K562 (cell line): ENCODE measurements at regions not wholly inside any gene's neighbourhood (a gene's known extent, or its start where the extent isn't known, plus 50 kb on each side); places are given as distances from the start of the nearest gene placed in this dataset.

Experiments used
- ATAC-seq: fragments of 200-7000 bp; cut with Tn5 transposase; 3 replicates; pipeline ENCODE4 v1.9.1; 2020; ENCODE audit warnings: moderate library complexity
- BruUV-seq: library from RNA; stranded (reverse); fragments of 400-500 nt; replicated peaks from 2 replicates; lab custom pipeline; 2021; lab: Mats Ljungman, UMichigan
- CTCF ChIA-PET: fragments of 300-600 bp; formaldehyde crosslinking; extraction: SDS; loops from one replicate; lab custom pipeline; 2021; ENCODE audit warnings: low intra/inter-chr PET ratio; lab: Yijun Ruan, JAX
- POLR2A ChIA-PET: fragments of 300-600, 350-650 bp; sonication (Branson Sonifier 250); formaldehyde crosslinking; extraction: SDS; loops from one replicate; lab custom pipeline; 2021; ENCODE audit warnings: antibody characterized with exemption, inconsistent platforms; lab: Yijun Ruan, JAX
- DNase-seq, 4 experiments: peaks; one replicate each; pipeline versions ENCODE4 v3.0.0 to v3.0.0-alpha.2; 2011 to 2018; ENCODE audit warnings: low spot score in 3 of 4, mixed read lengths in 3 of 4; ENCODE audit errors: extremely low read depth in 1 of 4
- FAIRE-seq: peaks from 2 replicates; lab custom pipeline; 2011; peaks lifted over from hg19 to GRCh38; lab: Jason Lieb, UNC
- H2AFZ ChIP-seq: 2 replicates; pipeline ENCODE4 v1.6.0; 2011; ENCODE audit warnings: low read depth, low read length, control low read depth, inconsistent platforms
- H3K27ac ChIP-seq: fragments of 200-600 bp; 3 replicates; pipeline ENCODE4 v1.8.0; 2011; ENCODE audit warnings: low read depth, mild to moderate bottlenecking, control low read depth, inconsistent platforms, low read length, moderate library complexity, mixed read lengths; ENCODE audit errors: extremely low read depth
- H3K27me3 ChIP-seq, 2 experiments: fragments of 300-600 bp in 1 of 2; 2 replicates in 1 of 2; 3 replicates in 1 of 2; pipeline versions ENCODE4 v1.6.0 to v1.8.0; 2011; ENCODE audit warnings: inconsistent platforms in 2 of 2, low read length in 2 of 2, mild to moderate bottlenecking in 1 of 2, mixed read lengths in 1 of 2, moderate library complexity in 1 of 2; ENCODE audit not compliant: control insufficient read depth in 2 of 2, insufficient read depth in 2 of 2
- H3K36me3 ChIP-seq: fragments of 300-600 bp; 3 replicates; pipeline ENCODE4 v1.8.0; 2011; ENCODE audit warnings: mild to moderate bottlenecking, low read length, inconsistent platforms; ENCODE audit not compliant: control insufficient read depth, insufficient read depth
- H3K4me1 ChIP-seq, 2 experiments: fragments of 200-600 bp in 1 of 2; replicated peaks in 1 of 2; 2 replicates in 1 of 2; 3 replicates in 1 of 2; pipeline versions ENCODE4 v1.5.1 to v1.8.0; 2011; ENCODE audit warnings: inconsistent platforms in 2 of 2, low read length in 2 of 2, mild to moderate bottlenecking in 1 of 2, mixed read lengths in 1 of 2, moderate library complexity in 1 of 2; ENCODE audit not compliant: control insufficient read depth in 2 of 2, insufficient read depth in 2 of 2
- H3K4me2 ChIP-seq: 2 replicates; pipeline ENCODE4 v1.6.1; 2011; ENCODE audit warnings: low read length, control low read depth, inconsistent platforms, mixed read lengths; ENCODE audit not compliant: insufficient read depth
- H3K4me3 ChIP-seq: fragments of 200-600 bp; sonication (generic), shearing (Covaris generic); 2 replicates; pipeline ENCODE4 v1.5.1; 2016; ENCODE audit warnings: control low read depth, inconsistent platforms
- H3K79me2 ChIP-seq: fragments of 200-600 bp; 3 replicates; pipeline ENCODE4 v1.8.0; 2011; ENCODE audit warnings: low read length, inconsistent platforms; ENCODE audit not compliant: control insufficient read depth, insufficient read depth
- H3K9ac ChIP-seq, 2 experiments: 2 replicates each; pipeline versions ENCODE4 v1.6.0 to v1.6.1; 2011; ENCODE audit warnings: low read depth in 2 of 2, low read length in 2 of 2, control low read depth in 1 of 2, inconsistent platforms in 1 of 2, mild to moderate bottlenecking in 1 of 2, mixed read lengths in 1 of 2; ENCODE audit not compliant: insufficient read depth in 1 of 2
- H3K9me1 ChIP-seq: one replicate; pipeline ENCODE4 v1.6.0; 2011; ENCODE audit warnings: inconsistent platforms, mild to moderate bottlenecking, low read length, moderate library complexity; ENCODE audit not compliant: control insufficient read depth, insufficient read depth
- H3K9me3 ChIP-seq: replicated peaks from 2 replicates; pipeline ENCODE4 v1.5.1; 2011; ENCODE audit warnings: low read depth, low read length, inconsistent platforms; ENCODE audit not compliant: control insufficient read depth, insufficient read depth
- H4K20me1 ChIP-seq: replicated peaks from 2 replicates; pipeline ENCODE4 v1.6.1; 2011; ENCODE audit warnings: low read length, inconsistent platforms, mixed read lengths; ENCODE audit not compliant: control insufficient read depth, insufficient read depth
- CREB3 ChIP-seq: fragments of 450-650 bp; conservative IDR thresholded peaks from 2 replicates; pipeline ENCODE4 v1.6.1; 2016; ENCODE audit warnings: missing genetic modification characterization, low read depth, mild to moderate bottlenecking, missing compliant biosample characterization, moderate library complexity
- CREBBP ChIP-seq: IDR thresholded peaks from one replicate; pipeline ENCODE4 v1.6.1; 2012; ENCODE audit warnings: low read depth, mild to moderate bottlenecking, control low read depth, inconsistent platforms, low read length
- EP400 ChIP-seq: fragments of 450-650 bp; IDR thresholded peaks from 2 replicates; pipeline ENCODE4 v1.6.1; 2017; ENCODE audit warnings: antibody characterized with exemption, mild to moderate bottlenecking, moderate library complexity
- FOXK1 ChIP-seq: sonication (generic); formaldehyde crosslinking; IDR thresholded peaks from 2 replicates; pipeline ENCODE4 v1.8.0; 2022; ENCODE audit warnings: missing genetic modification reagents, mild to moderate bottlenecking, borderline replicate concordance
- HNRNPLL ChIP-seq: fragments of 200-400 bp; formaldehyde crosslinking; IDR thresholded peaks from 2 replicates; pipeline ENCODE4 v1.6.1; 2017; ENCODE audit warnings: low read length, low read depth, mild to moderate bottlenecking; ENCODE audit not compliant: poor library complexity, severe bottlenecking
- HOXB6 ChIP-seq: fragments of 250-450 bp; sonication (Bioruptor Pico); IDR thresholded peaks from 2 replicates; pipeline ENCODE4 v1.5.1; 2022; ENCODE audit warnings: mild to moderate bottlenecking, borderline replicate concordance
- YY1 ChIP-seq, 3 experiments: IDR thresholded peaks; 2 replicates each; pipeline ENCODE4 v1.6.1; 2011; ENCODE audit warnings: low read length in 2 of 3, mild to moderate bottlenecking in 2 of 3, moderate library complexity in 2 of 3, borderline replicate concordance in 1 of 3, control low read depth in 1 of 3, low read depth in 1 of 3; ENCODE audit not compliant: insufficient read depth in 3 of 3, insufficient replicate concordance in 2 of 3, control insufficient read depth in 1 of 3, insufficient read length in 1 of 3; ENCODE audit errors: extremely low read depth in 1 of 3
- ZNF12 ChIP-seq: sonication (generic); formaldehyde crosslinking; IDR thresholded peaks from 2 replicates; pipeline ENCODE4 v1.4.0; 2020; ENCODE audit warnings: mild to moderate bottlenecking, missing genetic modification reagents
- ZNF347 ChIP-seq: fragments of 450-650 bp; formaldehyde crosslinking; IDR thresholded peaks from 2 replicates; pipeline ENCODE4 v1.4.0; 2020; ENCODE audit warnings: low read depth, mild to moderate bottlenecking, moderate library complexity
- ZNF644 ChIP-seq: fragments of 200-800 bp; sonication (Bioruptor generic); IDR thresholded peaks from 2 replicates; pipeline ENCODE4 v1.6.1; 2016; ENCODE audit warnings: low read depth, missing genetic modification characterization, missing compliant biosample characterization
- WGBS: fragments of 100-300 bp; shearing (Covaris generic); methylation state at CpG from one replicate; pipeline ENCODE4 v1.1.6; 2016; ENCODE audit warnings: low coverage, mixed read lengths; ENCODE audit not compliant: insufficient coverage; ENCODE audit errors: missing lambda C conversion rate; 5-methylcytosine and 5-hydroxymethylcytosine counted together
- in situ Hi-C: fragments of 300-500 bp; cut with MboI; formaldehyde crosslinking; loops from 4 replicates; pipeline ENCODE4 v1.15.0; 2018; ENCODE audit warnings: inconsistent platforms, mixed read lengths
- intact Hi-C: fragments of 100-400 bp; cut with micrococcal nuclease; formaldehyde crosslinking; loops from 2 replicates; pipeline ENCODE4 v1.14.2; 2022
- TF ChIP-seq, protein P1 (sequence below): sonication (generic); formaldehyde crosslinking; IDR thresholded peaks from 2 replicates; pipeline ENCODE4 v1.8.0; 2023; ENCODE audit warnings: mild to moderate bottlenecking, missing genetic modification reagents

- TF ChIP-seq, protein P1, sequence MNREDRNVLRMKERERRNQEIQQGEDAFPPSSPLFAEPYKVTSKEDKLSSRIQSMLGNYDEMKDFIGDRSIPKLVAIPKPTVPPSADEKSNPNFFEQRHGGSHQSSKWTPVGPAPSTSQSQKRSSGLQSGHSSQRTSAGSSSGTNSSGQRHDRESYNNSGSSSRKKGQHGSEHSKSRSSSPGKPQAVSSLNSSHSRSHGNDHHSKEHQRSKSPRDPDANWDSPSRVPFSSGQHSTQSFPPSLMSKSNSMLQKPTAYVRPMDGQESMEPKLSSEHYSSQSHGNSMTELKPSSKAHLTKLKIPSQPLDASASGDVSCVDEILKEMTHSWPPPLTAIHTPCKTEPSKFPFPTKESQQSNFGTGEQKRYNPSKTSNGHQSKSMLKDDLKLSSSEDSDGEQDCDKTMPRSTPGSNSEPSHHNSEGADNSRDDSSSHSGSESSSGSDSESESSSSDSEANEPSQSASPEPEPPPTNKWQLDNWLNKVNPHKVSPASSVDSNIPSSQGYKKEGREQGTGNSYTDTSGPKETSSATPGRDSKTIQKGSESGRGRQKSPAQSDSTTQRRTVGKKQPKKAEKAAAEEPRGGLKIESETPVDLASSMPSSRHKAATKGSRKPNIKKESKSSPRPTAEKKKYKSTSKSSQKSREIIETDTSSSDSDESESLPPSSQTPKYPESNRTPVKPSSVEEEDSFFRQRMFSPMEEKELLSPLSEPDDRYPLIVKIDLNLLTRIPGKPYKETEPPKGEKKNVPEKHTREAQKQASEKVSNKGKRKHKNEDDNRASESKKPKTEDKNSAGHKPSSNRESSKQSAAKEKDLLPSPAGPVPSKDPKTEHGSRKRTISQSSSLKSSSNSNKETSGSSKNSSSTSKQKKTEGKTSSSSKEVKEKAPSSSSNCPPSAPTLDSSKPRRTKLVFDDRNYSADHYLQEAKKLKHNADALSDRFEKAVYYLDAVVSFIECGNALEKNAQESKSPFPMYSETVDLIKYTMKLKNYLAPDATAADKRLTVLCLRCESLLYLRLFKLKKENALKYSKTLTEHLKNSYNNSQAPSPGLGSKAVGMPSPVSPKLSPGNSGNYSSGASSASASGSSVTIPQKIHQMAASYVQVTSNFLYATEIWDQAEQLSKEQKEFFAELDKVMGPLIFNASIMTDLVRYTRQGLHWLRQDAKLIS: no peak
Observed at GRCh38 chr20:48171626-48172356, 386.5 kb upstream of the SULF2 start (continued).

- no peak for DNase-seq
- no peak for ATAC-seq
- ChIA-PET CTCF (no interaction called here), POLR2A (no interaction called here)
- Histone ChIP-seq H3K79me2 (no peaks in the 10 kb centered on the region), H4K20me1 (no peaks in the 10 kb centered on the region; the same call in 1 of the 2 replicates), H2AFZ (no peak overlapping the region), H3K4me1 (no peaks in the 10 kb centered on the region), H3K9me1 (no peaks in the 10 kb centered on the region), H3K27me3 (peaks cover 10 to 23% of the 10 kb centered on the region in 2 experiments; a peak in 2 of 5 replicates), H3K9ac (no peak overlapping the region), H3K36me3 (no peaks in the 10 kb centered on the region), H3K4me2 (no peak overlapping the region), H3K9me3 (no peaks in the 10 kb centered on the region), H3K4me3 (no peak overlapping the region), H3K27ac (no peak overlapping the region)
- BruUV-seq: no TSS peak
- no peak for FAIRE-seq
- WGBS: 0% methylated on average over 6 of the region's 6 CpGs
- in situ Hi-C loops: no loop called here
- intact Hi-C loops: no loop called here
- no peak for TF ChIP-seq HNRNPLL
- TF ChIP-seq YY1 (IDR thresholded peaks at IDR 0.05; ENCODE audit: borderline replicate concordance in 1 of 3, control insufficient read depth in 1 of 3, extremely low read depth in 1 of 3, insufficient read depth in 3 of 3, insufficient read length in 1 of 3, insufficient replicate concordance in 2 of 3, low read depth in 1 of 3, low read length in 2 of 3): no peak
- no peak for TF ChIP-seq ZNF644 (tag)
- TF ChIP-seq ZNF347 (CRISPR knock-in tag): no peak
- TF ChIP-seq CREBBP: no peak
- no peak for TF ChIP-seq CREB3 (tag)
- no peak for TF ChIP-seq HOXB6 (CRISPR knock-in tag)
- no peak for TF ChIP-seq FOXK1 (CRISPR knock-in tag)
- TF ChIP-seq EP400: no peak
- no peak for TF ChIP-seq ZNF12 (CRISPR knock-in tag)
Observed at GRCh38 chr20:48171071-48171470, 385.8 kb upstream of the SULF2 start.
